Subcutaneous abdominal adipose tissue (tissue), 5 donors: ENCODE measurements at regions not wholly inside any gene's neighbourhood (a gene's known extent, or its start where the extent isn't known, plus 50 kb on each side); places are given as distances from the start of the nearest gene placed in this dataset.

Experiments used
- H3K27ac ChIP-seq: one replicate; pipeline ENCODE4 v1.7.0; 2013; ENCODE audit warnings: low read depth, mild to moderate bottlenecking, inconsistent platforms, low read length, moderate library complexity
- H3K27me3 ChIP-seq, 5 donors: one replicate each; pipeline ENCODE4 v1.7.0; 2013; ENCODE audit warnings: low read length in 5 of 5, inconsistent platforms in 1 of 5; ENCODE audit not compliant: control insufficient read depth in 5 of 5, insufficient read depth in 4 of 5
- H3K36me3 ChIP-seq, 5 donors: one replicate each; pipeline ENCODE4 v1.7.0; 2013; ENCODE audit warnings: low read length in 5 of 5; ENCODE audit not compliant: control insufficient read depth in 5 of 5, insufficient read depth in 5 of 5
- H3K4me1 ChIP-seq, 5 donors: one replicate each; pipeline ENCODE4 v1.7.0; 2013; ENCODE audit warnings: low read length in 5 of 5, mild to moderate bottlenecking in 3 of 5, moderate library complexity in 1 of 5; ENCODE audit not compliant: control insufficient read depth in 5 of 5, insufficient read depth in 5 of 5
- H3K4me3 ChIP-seq, 5 donors: one replicate each; pipeline ENCODE4 v1.7.0; 2013; ENCODE audit warnings: low read length in 5 of 5, low read depth in 1 of 5
- H3K9ac ChIP-seq, 5 donors: one replicate each; pipeline ENCODE4 v1.7.0; 2013; ENCODE audit warnings: low read length in 5 of 5, mild to moderate bottlenecking in 4 of 5, moderate library complexity in 3 of 5
- H3K9me3 ChIP-seq, 5 donors: one replicate each; pipeline ENCODE4 v1.7.0; 2013; ENCODE audit warnings: low read length in 5 of 5; ENCODE audit not compliant: control insufficient read depth in 5 of 5
- donor health status: healthy.
- donor health status: healthy.
- donor health status: healthy.
- donor health status: healthy.
- donor health status: healthy.

GRCh38 chr17:72501404-72502370 lies 380.9 kb downstream of the SOX9 start:
- H3K27ac ChIP-seq = no peak overlapping the region
- H3K9me3 ChIP-seq = no peaks in the 10 kb centered on the region
- H3K9ac ChIP-seq = no peak overlapping the region
- no peaks in the 10 kb centered on the region for H3K36me3 ChIP-seq
- peaks cover 0 to 21% (median 8%) of the 10 kb centered on the region in 5 donors for H3K27me3 ChIP-seq
- H3K4me3 ChIP-seq = no peak overlapping the region
- peaks cover 0 to 3% (median 0%) of the 10 kb centered on the region in 5 donors for H3K4me1 ChIP-seq

GRCh38 chr17:72502371-72503341 lies 381.8 kb downstream of the SOX9 start:
- Histone ChIP-seq H3K9ac (no peak overlapping the region), H3K36me3 (no peaks in the 10 kb centered on the region), H3K4me1 (peaks cover 0 to 3% (median 0%) of the 10 kb centered on the region in 5 donors), H3K4me3 (no peak overlapping the region), H3K9me3 (no peaks in the 10 kb centered on the region), H3K27ac (no peak overlapping the region), H3K27me3 (peaks cover 0 to 21% (median 8%) of the 10 kb centered on the region in 5 donors)

- H3K4me1 ChIP-seq = peaks cover 0 to 3% (median 0%) of the 10 kb centered on the region in 5 donors
- H3K27ac ChIP-seq = no peak overlapping the region
- H3K36me3 ChIP-seq = no peaks in the 10 kb centered on the region
- H3K27me3 ChIP-seq = peaks cover 0 to 20% (median 8%) of the 10 kb centered on the region in 5 donors
- no peaks in the 10 kb centered on the region for H3K9me3 ChIP-seq
- no peak overlapping the region for H3K9ac ChIP-seq
- H3K4me3 ChIP-seq = no peak overlapping the region
These were observed 382.7 kb downstream of the SOX9 start for GRCh38 chr17:72503556-72503955.

DNA sequence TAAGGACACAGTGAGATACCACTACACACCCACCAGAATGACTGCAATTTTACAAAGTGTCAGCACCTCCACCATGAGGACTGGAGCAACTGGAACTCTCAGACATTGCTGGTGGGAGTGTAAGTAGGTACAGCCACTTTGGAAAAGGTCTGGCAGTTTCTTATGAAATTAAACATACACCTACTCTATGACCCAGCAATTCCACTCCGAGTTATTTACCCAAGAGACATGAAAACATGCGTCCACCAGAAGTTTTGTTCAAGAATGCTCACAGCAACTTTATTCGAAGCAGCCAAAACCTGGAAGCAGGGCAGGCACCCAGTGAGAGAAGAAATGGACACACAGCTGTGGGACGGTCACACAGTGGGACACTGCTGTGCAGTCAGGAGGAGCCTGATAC lies 384.0 kb downstream of the SOX9 start:
- Histone ChIP-seq H3K9ac (no peak overlapping the region), H3K27ac (no peak overlapping the region), H3K36me3 (no peaks in the 10 kb centered on the region), H3K4me1 (peaks cover 0 to 3% (median 0%) of the 10 kb centered on the region in 5 donors), H3K27me3 (peaks cover 0 to 17% (median 8%) of the 10 kb centered on the region in 5 donors), H3K9me3 (no peaks in the 10 kb centered on the region), H3K4me3 (no peak overlapping the region)

- peaks cover 0 to 3% (median 0%) of the 10 kb centered on the region in 5 donors for H3K4me1 ChIP-seq
- H3K9me3 ChIP-seq = no peaks in the 10 kb centered on the region
- no peak overlapping the region for H3K9ac ChIP-seq
- peaks cover 0 to 11% (median 8%) of the 10 kb centered on the region in 5 donors for H3K27me3 ChIP-seq
- H3K27ac ChIP-seq = no peak overlapping the region
- no peaks in the 10 kb centered on the region for H3K36me3 ChIP-seq
- H3K4me3 ChIP-seq = no peak overlapping the region
These were observed 386.0 kb downstream of the SOX9 start for GRCh38 chr17:72506773-72507172.

GRCh38 chr17:72507370-72507769 lies 386.6 kb downstream of the SOX9 start:
- H3K27me3 ChIP-seq = peaks cover 0 to 10% (median 4%) of the 10 kb centered on the region in 5 donors
- H3K27ac ChIP-seq = no peak overlapping the region
- H3K4me3 ChIP-seq = no peak overlapping the region
- no peaks in the 10 kb centered on the region for H3K9me3 ChIP-seq
- no peak overlapping the region for H3K9ac ChIP-seq
- peaks cover 0 to 3% (median 0%) of the 10 kb centered on the region in 5 donors for H3K4me1 ChIP-seq
- no peaks in the 10 kb centered on the region for H3K36me3 ChIP-seq

- H3K27ac ChIP-seq = no peak overlapping the region
- peaks cover 2 to 6% (median 6%) of the 10 kb centered on the region in 5 donors for H3K27me3 ChIP-seq
- H3K9me3 ChIP-seq = no peaks in the 10 kb centered on the region
- no peaks in the 10 kb centered on the region for H3K4me1 ChIP-seq
- H3K4me3 ChIP-seq = no peak overlapping the region
- H3K9ac ChIP-seq = no peak overlapping the region
- no peaks in the 10 kb centered on the region for H3K36me3 ChIP-seq
These were observed 389.7 kb downstream of the SOX9 start for GRCh38 chr17:72510351-72511016.

DNA sequence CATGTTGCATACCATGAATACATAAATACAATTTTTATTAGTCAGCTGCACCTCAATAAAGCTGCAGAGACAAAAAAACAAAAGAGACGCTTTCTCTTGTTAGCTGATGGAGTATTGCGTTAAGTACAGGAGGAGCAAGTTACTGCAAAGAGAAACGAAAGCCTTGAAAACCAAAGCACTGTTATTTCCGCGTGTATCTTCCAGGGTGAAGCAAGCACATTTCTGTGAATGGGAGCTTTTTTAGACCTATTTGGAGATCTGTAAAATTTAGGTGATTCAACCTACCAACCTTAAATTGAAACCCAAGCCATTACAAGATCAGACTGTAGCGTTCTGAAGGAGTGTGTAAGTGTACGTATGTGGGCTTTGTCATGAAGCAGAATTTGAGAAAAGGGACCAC lies 390.4 kb downstream of the SOX9 start:
- Histone ChIP-seq H3K36me3 (no peaks in the 10 kb centered on the region), H3K9ac (no peak overlapping the region), H3K4me1 (peaks cover 0 to under 1% (median 0%) of the 10 kb centered on the region in 5 donors), H3K9me3 (no peaks in the 10 kb centered on the region), H3K27me3 (peaks cover 4 to 13% (median 11%) of the 10 kb centered on the region in 5 donors), H3K27ac (no peak overlapping the region), H3K4me3 (no peak overlapping the region)

DNA sequence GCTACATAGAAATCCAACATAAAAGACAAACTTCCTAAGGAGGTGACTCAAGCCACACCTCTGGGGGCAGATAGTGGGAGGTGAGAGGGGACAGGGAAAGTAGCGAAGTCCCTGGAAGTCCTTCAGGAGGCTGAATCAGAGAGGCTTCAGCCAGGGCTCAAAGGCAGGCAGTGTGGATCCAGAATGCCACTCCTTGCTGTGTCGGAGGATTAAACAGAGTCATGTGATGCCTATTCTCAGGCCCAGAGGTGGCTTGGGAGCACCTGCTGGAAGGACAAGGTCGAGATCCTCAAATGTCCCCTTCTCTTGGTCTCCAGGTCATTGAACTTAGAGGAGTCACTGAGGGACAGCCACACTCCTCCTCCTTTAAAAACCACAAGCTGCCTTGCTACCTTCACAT lies 391.1 kb downstream of the SOX9 start:
- Histone ChIP-seq H3K27me3 (peaks cover 4 to 15% (median 11%) of the 10 kb centered on the region in 5 donors), H3K4me3 (no peak overlapping the region), H3K36me3 (no peaks in the 10 kb centered on the region), H3K9me3 (no peaks in the 10 kb centered on the region), H3K4me1 (peaks cover 0 to 7% (median 5%) of the 10 kb centered on the region in 5 donors), H3K27ac (no peak overlapping the region), H3K9ac (no peak overlapping the region)
